ENCODE measurements at regions not wholly inside any gene's neighbourhood (a gene's known extent, or its start where the extent isn't known, plus 50 kb on each side); places are given as distances from the start of the nearest gene placed in this dataset.
"Not testable (repeated sequence)": the region's sequence is repeated elsewhere in the genome, so short reads cannot be mapped to it uniquely, and the experiment has no call there.

- DNase-seq: no peak
Measured at GRCh38 chr9:38253200-38253599, 139.3 kb upstream of the ALDH1B1 start.

- no peak for DNase-seq
Measured at GRCh38 chr9:38251036-38251860, 141.3 kb upstream of the ALDH1B1 start.

GRCh38 chr9:38250279-38251035, 142.0 kb upstream of the ALDH1B1 start:
- DNase-seq: no peak

- DNase-seq: no peak
Measured at GRCh38 chr9:38249587-38250210, 142.8 kb upstream of the ALDH1B1 start.

GRCh38 chr9:38249049-38249448, 143.5 kb upstream of the ALDH1B1 start:
- no peak for DNase-seq

GRCh38 chr9:38246833-38247232, 145.7 kb upstream of the ALDH1B1 start:
- no peak for DNase-seq

- no peak for DNase-seq
Measured at GRCh38 chr9:38244971-38245370, 147.5 kb upstream of the ALDH1B1 start.

GRCh38 chr9:38243993-38244392, 148.5 kb upstream of the ALDH1B1 start:
- DNase-seq: no peak

- not testable (repeated sequence) for DNase-seq
Measured at GRCh38 chr9:38242151-38242550, 150.4 kb upstream of the ALDH1B1 start.

GRCh38 chr9:38240051-38240450, 152.5 kb upstream of the ALDH1B1 start:
- no peak for DNase-seq

- DNase-seq: no peak
Measured at GRCh38 chr9:38235244-38235643, 157.3 kb upstream of the ALDH1B1 start.

GRCh38 chr9:38234479-38235170, 157.9 kb upstream of the ALDH1B1 start:
- DNase-seq: no peak

- no peak for DNase-seq
Measured at GRCh38 chr9:38233796-38234355, 158.6 kb upstream of the ALDH1B1 start.

GRCh38 chr9:38233343-38233742, 159.2 kb upstream of the ALDH1B1 start:
- DNase-seq: no peak

GRCh38 chr9:38232895-38233294, 159.6 kb upstream of the ALDH1B1 start:
- DNase-seq: no peak

- no peak for DNase-seq
Measured at GRCh38 chr9:38229504-38230155, 160.6 kb upstream of the SHB start.

GRCh38 chr9:38229104-38229500, 160.1 kb upstream of the SHB start:
- DNase-seq: no peak

- no peak for DNase-seq
Measured at GRCh38 chr9:38228331-38229103, 159.5 kb upstream of the SHB start.

- DNase-seq: peak; percentile 43
Measured at GRCh38 chr9:38227656-38228055, 158.6 kb upstream of the SHB start.

- peak; percentile 79 for DNase-seq
Measured at GRCh38 chr9:38227061-38227540, 158.1 kb upstream of the SHB start.

- no peak for DNase-seq
Measured at GRCh38 chr9:38226491-38226951, 157.5 kb upstream of the SHB start.

All from fibroblast of skin of right quadriceps (primary cell).